Spleen (tissue), 7 donors: ENCODE measurements at regions not wholly inside any gene's neighbourhood (a gene's known extent, or its start where the extent isn't known, plus 50 kb on each side); places are given as distances from the start of the nearest gene placed in this dataset.

Experiments
- CTCF ChIP-seq, 11 experiments: fragments of 200-600 bp in 7 of 11; fragments of 450-650 bp in 4 of 11; sonication (generic) in 4 of 11; IDR thresholded peaks in 8 of 11; conservative IDR thresholded peaks in 3 of 11; 1 replicate in 7 of 11; 2 replicates in 4 of 11; pipeline versions ENCODE4 v1.4.0 to v1.8.0; 2016 to 2021; ENCODE audit warnings: antibody characterized with exemption in 11 of 11, inconsistent platforms in 4 of 11, mild to moderate bottlenecking in 1 of 11
- POLR2A ChIP-seq, 3 donors: fragments of 450-650 bp; IDR thresholded peaks; one replicate each; pipeline ENCODE4 v1.5.1; 2017; ENCODE audit warnings: antibody characterized with exemption in 3 of 3, mild to moderate bottlenecking in 1 of 3
- POLR2AphosphoS5 ChIP-seq, 3 donors: sonication (generic); formaldehyde crosslinking; IDR thresholded peaks; one replicate each; pipeline ENCODE4 v1.5.1; 2017; ENCODE audit warnings: antibody characterized with exemption in 3 of 3
- donor health status: DM: no; HTN: no; CAD: no; lungs with moderate emphysema.
- donor health status: DM: no; HTN: no; CAD: no.
- donor health status: DM: no; HTN: no; CAD: no.

- no peak for TF ChIP-seq POLR2A (IDR thresholded peaks at IDR 0.05)
- TF ChIP-seq CTCF (IDR thresholded peaks at IDR 0.05 in 8 of 11, conservative IDR thresholded peaks at IDR 0.05 in 3 of 11) = no peak
- no peak for TF ChIP-seq POLR2AphosphoS5 (IDR thresholded peaks at IDR 0.05)
Observed at GRCh38 chr19:30738047-30738446, 365.9 kb downstream of the ZNF536 start.
